ENCODE measurements at regions not wholly inside any gene's neighbourhood (a gene's known extent, or its start where the extent isn't known, plus 50 kb on each side); places are given as distances from the start of the nearest gene placed in this dataset.
"Not testable (repeated sequence)": the region's sequence is repeated elsewhere in the genome, so short reads cannot be mapped to it uniquely, and the experiment has no call there.

DNA sequence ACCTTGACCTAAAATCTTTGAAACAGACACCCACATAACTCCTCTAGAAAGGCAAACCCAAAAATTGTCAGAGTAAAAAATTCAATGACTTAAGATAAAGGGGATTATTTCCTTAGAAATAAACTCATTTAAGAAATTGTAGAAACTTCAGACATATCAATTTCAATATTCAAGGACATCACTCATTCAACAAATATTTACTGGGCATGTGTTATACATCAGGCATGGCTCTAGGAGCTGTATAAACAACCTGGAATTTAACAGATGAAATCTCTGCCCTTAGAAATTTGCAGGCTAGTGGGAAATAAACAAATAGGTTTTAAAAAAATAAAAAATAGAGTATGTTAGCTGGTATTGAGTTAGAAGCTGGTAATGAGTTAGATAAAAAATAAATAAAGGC, 84.0 kb upstream of the LSM14A start:
- Histone ChIP-seq H3K4me3 (ENCODE audit: low read length) (no peak overlapping the region), H3K4me1 (ENCODE audit: control insufficient read depth, insufficient read depth, low read length) (no peaks in the 10 kb centered on the region), H3K9me3 (ENCODE audit: control insufficient read depth, low read length) (no peaks in the 10 kb centered on the region), H3K27me3 (replicated peaks; ENCODE audit: control insufficient read depth, insufficient read depth, low read length) (peaks cover 34% of the 10 kb centered on the region), H3K9ac (ENCODE audit: low read length) (no peak overlapping the region), H3K36me3 (ENCODE audit: control insufficient read depth, insufficient read depth, low read length, severe bottlenecking) (no peaks in the 10 kb centered on the region)
- DNase-seq (ENCODE audit: low read depth): peak; percentile 45

DNA sequence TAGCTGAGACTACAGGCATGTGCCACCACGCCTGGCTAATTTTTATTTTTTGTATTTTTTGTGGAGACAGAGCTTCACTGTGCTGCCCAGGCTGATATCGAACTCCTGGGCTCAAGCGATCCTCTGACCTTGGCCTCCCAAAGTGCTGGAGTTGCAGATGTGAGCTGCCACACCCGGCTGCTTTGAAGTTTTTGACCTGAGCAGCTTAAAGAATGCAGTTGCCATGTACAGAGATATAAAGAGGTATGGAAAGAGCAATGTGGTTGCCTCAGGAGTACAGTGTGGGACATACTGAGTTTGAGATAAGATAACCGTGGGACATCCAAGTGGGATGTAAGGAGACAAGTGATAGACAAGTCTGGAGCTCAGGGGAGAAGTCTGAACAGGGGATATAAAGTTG, 82.7 kb upstream of the LSM14A start:
- Histone ChIP-seq H3K9me3 (ENCODE audit: control insufficient read depth, low read length) (no peaks in the 10 kb centered on the region), H3K36me3 (ENCODE audit: control insufficient read depth, insufficient read depth, low read length, severe bottlenecking) (no peaks in the 10 kb centered on the region)

DNA sequence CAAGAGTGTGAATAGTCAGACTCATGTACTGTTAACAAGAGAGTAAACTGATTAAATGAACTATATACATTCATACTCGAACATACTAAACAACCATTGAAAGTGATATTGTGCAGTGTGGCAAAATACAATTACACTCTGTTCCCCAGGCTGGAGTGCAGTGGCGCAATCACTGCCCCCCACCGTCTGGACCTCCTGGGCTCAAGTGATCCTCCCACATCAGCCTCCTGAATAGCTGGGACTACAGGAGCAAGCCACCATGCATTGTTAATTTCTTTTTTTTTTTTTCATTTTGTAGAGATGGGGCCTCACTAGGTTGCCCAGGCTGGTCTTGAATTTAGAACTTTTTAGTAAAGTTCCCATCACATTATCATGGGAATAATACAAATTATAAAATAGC, 77.3 kb upstream of the LSM14A start:
- Histone ChIP-seq H3K4me3 (ENCODE audit: low read length) (no peak overlapping the region), H3K9me3 (ENCODE audit: control insufficient read depth, low read length) (no peaks in the 10 kb centered on the region), H3K36me3 (ENCODE audit: control insufficient read depth, insufficient read depth, low read length, severe bottlenecking) (no peaks in the 10 kb centered on the region), H3K27me3 (replicated peaks; ENCODE audit: control insufficient read depth, insufficient read depth, low read length) (peaks cover 44% of the 10 kb centered on the region), H3K4me1 (ENCODE audit: control insufficient read depth, insufficient read depth, low read length) (no peaks in the 10 kb centered on the region), H3K9ac (ENCODE audit: low read length) (no peak overlapping the region)
- DNase-seq (ENCODE audit: low read depth): no peak

More for the DNA sequence above, 82.7 kb upstream of the LSM14A start:
- no peak for DNase-seq (ENCODE audit: low read depth)
- H3K4me1 ChIP-seq (ENCODE audit: control insufficient read depth, insufficient read depth, low read length): no peaks in the 10 kb centered on the region
- H3K9ac ChIP-seq (ENCODE audit: low read length): no peak overlapping the region
- peaks cover 30% of the 10 kb centered on the region for H3K27me3 ChIP-seq (replicated peaks; ENCODE audit: control insufficient read depth, insufficient read depth, low read length)
- no peak overlapping the region for H3K4me3 ChIP-seq (ENCODE audit: low read length)

DNA sequence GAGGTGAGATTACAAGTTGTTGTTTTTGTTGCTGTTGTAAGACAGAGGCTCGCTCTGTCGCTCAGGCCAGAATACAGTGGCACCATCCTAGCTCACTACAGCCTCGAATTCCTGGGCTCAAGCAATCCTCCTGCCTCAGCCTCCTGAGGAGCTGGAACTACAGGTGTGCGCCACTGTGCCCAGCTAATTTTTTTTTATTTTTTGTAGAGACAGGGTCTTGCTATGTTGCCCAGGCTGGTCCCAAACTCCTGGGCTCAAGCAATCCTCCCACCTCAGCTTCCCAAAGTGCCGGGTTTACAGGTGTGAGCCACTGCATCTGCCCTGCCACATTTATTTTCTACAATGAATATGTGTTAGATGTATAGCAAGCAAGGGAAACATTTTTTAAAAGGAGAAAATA, 76.9 kb upstream of the LSM14A start:
- H3K9ac ChIP-seq (ENCODE audit: low read length); H3K4me1 ChIP-seq (ENCODE audit: control insufficient read depth, insufficient read depth, low read length); DNase-seq (ENCODE audit: low read depth); H3K9me3 ChIP-seq (ENCODE audit: control insufficient read depth, low read length); H3K4me3 ChIP-seq (ENCODE audit: low read length); H3K36me3 ChIP-seq (ENCODE audit: control insufficient read depth, insufficient read depth, low read length, severe bottlenecking): not testable (repeated sequence)
- peaks cover 44% of the 10 kb centered on the region for H3K27me3 ChIP-seq (replicated peaks; ENCODE audit: control insufficient read depth, insufficient read depth, low read length)

DNA sequence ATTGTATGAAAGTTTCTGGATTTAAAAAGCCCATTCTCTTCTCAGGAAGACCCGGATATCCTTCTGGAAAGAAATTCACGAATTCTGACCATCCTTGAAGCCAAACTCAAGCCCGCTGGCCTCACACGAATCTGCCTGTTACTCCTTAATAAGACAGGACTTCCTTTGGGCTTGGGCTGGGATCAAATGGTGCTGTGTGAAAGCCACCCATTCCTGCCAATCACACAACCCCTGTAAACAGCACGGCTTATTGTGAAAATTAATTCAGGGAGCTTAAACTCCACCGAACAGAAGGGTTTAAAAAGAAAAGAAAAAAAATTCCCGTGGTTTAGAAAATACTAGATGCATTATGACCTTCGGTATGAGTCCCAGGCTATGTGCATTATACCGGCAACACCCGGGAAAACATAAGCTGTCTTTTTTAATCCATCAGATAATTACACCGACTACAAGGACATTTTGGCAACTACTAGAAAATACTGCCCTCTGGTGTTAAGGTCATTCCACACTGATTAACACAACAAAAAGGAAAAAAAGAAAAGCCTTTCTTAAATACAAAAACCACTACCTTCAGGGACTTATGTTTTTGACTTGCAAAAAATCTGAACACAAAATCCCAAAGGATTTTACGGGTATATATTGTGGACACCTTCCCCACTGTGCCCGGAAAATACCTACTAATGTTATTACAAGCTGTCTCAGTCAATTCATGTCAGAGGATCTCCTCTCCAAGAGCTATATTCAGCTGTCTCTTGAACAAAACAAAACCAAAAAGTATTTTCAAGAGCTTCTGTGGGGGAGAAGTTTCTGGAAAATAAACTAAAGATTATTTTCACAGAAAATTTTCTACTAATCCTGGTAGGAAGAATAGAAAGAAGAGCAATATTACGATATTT, 76.0 kb upstream of the LSM14A start:
- peak; percentile 72 for DNase-seq (ENCODE audit: low read depth)

DNA sequence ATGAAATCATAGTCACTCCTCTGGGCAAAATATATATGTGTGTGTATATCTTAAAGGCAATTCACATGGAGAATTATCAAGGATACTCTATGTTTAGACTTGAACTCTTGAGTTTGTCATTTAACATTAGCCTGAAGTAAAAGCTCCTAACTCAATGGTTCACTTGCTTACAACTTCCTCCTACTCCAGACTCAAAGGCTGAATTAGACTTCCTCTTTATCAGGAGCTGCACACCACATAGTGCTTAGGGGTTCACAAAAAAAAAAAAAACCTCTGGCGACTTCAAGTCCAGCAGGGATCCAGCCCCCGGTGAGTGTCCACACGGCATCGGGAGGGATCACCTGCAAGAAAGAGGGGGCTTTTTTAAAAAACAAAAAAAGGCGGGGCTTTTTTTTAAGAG, 68.2 kb upstream of the LSM14A start:
- Histone ChIP-seq H3K4me1 (ENCODE audit: control insufficient read depth, insufficient read depth, low read length) (no peaks in the 10 kb centered on the region), H3K36me3 (ENCODE audit: control insufficient read depth, insufficient read depth, low read length, severe bottlenecking) (no peaks in the 10 kb centered on the region), H3K9me3 (ENCODE audit: control insufficient read depth, low read length) (no peaks in the 10 kb centered on the region), H3K4me3 (ENCODE audit: low read length) (no peak overlapping the region), H3K9ac (ENCODE audit: low read length) (no peak overlapping the region), H3K27me3 (replicated peaks; ENCODE audit: control insufficient read depth, insufficient read depth, low read length) (peaks cover 14% of the 10 kb centered on the region)
- no peak for DNase-seq (ENCODE audit: low read depth)

More for the DNA sequence above, 76.0 kb upstream of the LSM14A start:
- H3K36me3 ChIP-seq (ENCODE audit: control insufficient read depth, insufficient read depth, low read length, severe bottlenecking): no peaks in the 10 kb centered on the region
- H3K27me3 ChIP-seq (replicated peaks; ENCODE audit: control insufficient read depth, insufficient read depth, low read length): peaks cover 43% of the 10 kb centered on the region
- H3K4me1 ChIP-seq (ENCODE audit: control insufficient read depth, insufficient read depth, low read length): no peaks in the 10 kb centered on the region
- H3K9ac ChIP-seq (ENCODE audit: low read length): no peak overlapping the region
- H3K9me3 ChIP-seq (ENCODE audit: control insufficient read depth, low read length): no peaks in the 10 kb centered on the region
- H3K4me3 ChIP-seq (ENCODE audit: low read length): no peak overlapping the region

DNA sequence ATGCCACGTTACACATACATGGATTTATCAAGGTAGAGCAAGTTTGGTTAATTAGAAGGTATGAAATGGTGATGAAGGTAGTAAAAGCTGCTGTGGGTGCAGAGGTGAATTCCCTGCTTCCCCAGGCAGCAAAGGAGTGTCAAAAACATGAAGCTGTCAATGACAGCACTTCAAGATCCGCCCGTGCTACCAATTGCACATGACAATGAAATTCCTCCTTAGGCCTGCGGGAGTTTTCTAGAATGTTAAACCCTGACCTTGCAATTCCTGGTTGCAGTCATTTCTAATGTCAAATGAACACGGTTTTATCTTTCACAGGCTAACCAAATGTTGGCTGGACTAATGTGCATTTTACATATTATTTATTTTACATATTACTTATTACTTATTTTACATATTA, 67.7 kb upstream of the LSM14A start:
- no peak for DNase-seq (ENCODE audit: low read depth)
- Histone ChIP-seq H3K36me3 (ENCODE audit: control insufficient read depth, insufficient read depth, low read length, severe bottlenecking) (no peaks in the 10 kb centered on the region), H3K27me3 (replicated peaks; ENCODE audit: control insufficient read depth, insufficient read depth, low read length) (peaks cover 9% of the 10 kb centered on the region), H3K4me3 (ENCODE audit: low read length) (no peak overlapping the region), H3K9me3 (ENCODE audit: control insufficient read depth, low read length) (no peaks in the 10 kb centered on the region), H3K9ac (ENCODE audit: low read length) (no peak overlapping the region), H3K4me1 (ENCODE audit: control insufficient read depth, insufficient read depth, low read length) (no peaks in the 10 kb centered on the region)

DNA sequence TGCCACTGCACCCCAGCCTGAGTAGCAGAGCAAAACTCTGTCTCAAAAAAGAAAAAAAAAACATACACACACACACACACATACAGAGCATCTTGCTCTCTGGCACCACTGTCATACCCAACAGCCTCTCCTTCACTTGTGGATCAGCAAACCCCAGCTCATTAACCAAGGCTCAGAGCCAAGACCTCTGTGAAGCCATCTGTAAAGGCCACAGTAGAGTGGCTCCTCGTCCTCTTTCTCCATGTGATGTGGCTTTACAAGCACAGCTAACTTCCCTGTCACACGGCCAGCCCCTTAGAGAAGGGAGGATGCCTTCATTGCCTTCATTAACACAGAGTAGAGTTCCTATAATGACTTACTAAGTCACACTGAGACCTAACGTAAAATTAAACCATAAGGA, 62.7 kb upstream of the LSM14A start:
- Histone ChIP-seq H3K9me3 (ENCODE audit: control insufficient read depth, low read length) (no peaks in the 10 kb centered on the region), H3K36me3 (ENCODE audit: control insufficient read depth, insufficient read depth, low read length, severe bottlenecking) (no peaks in the 10 kb centered on the region), H3K9ac (ENCODE audit: low read length) (no peak overlapping the region), H3K4me3 (ENCODE audit: low read length) (no peak overlapping the region), H3K4me1 (ENCODE audit: control insufficient read depth, insufficient read depth, low read length) (no peaks in the 10 kb centered on the region), H3K27me3 (replicated peaks; ENCODE audit: control insufficient read depth, insufficient read depth, low read length) (peaks cover 8% of the 10 kb centered on the region)
- no peak for DNase-seq (ENCODE audit: low read depth)

DNA sequence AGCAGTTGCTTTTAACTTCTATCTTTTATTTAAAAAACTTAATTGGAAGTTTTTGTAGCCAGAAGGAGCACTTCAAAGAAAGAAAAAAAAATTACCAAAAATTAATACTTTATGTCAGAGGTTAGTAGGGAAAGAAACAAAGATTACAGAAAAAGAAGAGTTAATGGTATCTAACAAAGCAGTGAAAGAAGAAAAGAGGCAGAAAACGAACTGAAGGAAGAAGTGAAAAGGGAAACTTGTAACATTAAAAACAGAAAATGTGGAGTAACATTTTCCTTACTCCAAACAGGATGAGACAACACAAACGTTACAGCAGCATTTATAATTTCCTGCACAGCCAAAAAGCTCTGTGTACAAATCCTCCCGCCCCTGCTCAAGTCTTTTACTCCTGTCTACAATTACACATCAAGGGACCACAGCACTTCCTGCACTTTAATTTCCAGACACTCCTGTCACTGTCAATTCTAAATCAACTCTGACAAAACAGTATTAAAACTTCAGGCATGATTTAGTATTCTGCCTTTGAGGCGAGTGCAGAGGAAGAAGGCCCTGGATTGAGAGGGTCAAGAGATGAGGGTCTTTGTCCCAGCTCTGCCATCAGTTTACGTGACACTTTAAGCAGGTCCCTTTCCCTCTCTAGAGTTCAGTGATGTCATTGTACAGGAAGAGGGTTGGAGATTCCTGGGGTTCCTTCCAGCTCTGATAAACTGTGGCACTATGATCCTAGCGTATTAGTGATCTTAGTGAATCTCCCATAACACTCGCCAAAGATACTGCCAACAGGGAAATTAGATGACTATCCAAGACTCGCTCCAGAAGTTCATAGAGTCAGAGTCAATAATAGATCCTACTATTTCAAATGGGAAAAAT, 53.2 kb upstream of the LSM14A start:
- Histone ChIP-seq H3K27me3 (replicated peaks; ENCODE audit: control insufficient read depth, insufficient read depth, low read length) (peaks cover 8% of the 10 kb centered on the region), H3K9ac (ENCODE audit: low read length) (no peak overlapping the region), H3K4me1 (ENCODE audit: control insufficient read depth, insufficient read depth, low read length) (no peaks in the 10 kb centered on the region), H3K9me3 (ENCODE audit: control insufficient read depth, low read length) (no peaks in the 10 kb centered on the region), H3K4me3 (ENCODE audit: low read length) (no peak overlapping the region), H3K36me3 (ENCODE audit: control insufficient read depth, insufficient read depth, low read length, severe bottlenecking) (no peaks in the 10 kb centered on the region)
- DNase-seq (ENCODE audit: low read depth): no peak

DNA sequence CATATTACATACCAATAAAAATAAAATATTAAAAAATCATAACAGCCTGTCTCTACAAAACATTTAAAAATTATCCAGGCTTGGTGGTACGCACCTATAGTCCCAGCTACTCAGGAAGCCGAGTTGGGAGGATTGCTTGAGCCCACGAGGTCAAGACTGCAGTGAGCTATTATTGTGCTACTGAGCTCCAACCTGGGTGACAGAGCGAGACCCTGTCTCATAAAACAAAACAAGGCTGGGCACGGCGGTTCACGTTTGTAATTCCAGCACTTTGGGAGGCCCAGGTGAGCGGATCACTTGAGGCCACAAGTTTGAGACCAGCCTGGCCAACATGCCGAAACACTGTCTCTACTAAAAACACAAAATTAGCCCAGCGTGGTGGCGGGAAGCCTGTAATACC, 52.2 kb upstream of the LSM14A start:
- Histone ChIP-seq H3K36me3 (ENCODE audit: control insufficient read depth, insufficient read depth, low read length, severe bottlenecking) (no peaks in the 10 kb centered on the region), H3K9ac (ENCODE audit: low read length) (no peak overlapping the region), H3K4me3 (ENCODE audit: low read length) (no peak overlapping the region), H3K9me3 (ENCODE audit: control insufficient read depth, low read length) (no peaks in the 10 kb centered on the region), H3K4me1 (ENCODE audit: control insufficient read depth, insufficient read depth, low read length) (no peaks in the 10 kb centered on the region), H3K27me3 (replicated peaks; ENCODE audit: control insufficient read depth, insufficient read depth, low read length) (peaks cover 12% of the 10 kb centered on the region)
- no peak for DNase-seq (ENCODE audit: low read depth)

DNA sequence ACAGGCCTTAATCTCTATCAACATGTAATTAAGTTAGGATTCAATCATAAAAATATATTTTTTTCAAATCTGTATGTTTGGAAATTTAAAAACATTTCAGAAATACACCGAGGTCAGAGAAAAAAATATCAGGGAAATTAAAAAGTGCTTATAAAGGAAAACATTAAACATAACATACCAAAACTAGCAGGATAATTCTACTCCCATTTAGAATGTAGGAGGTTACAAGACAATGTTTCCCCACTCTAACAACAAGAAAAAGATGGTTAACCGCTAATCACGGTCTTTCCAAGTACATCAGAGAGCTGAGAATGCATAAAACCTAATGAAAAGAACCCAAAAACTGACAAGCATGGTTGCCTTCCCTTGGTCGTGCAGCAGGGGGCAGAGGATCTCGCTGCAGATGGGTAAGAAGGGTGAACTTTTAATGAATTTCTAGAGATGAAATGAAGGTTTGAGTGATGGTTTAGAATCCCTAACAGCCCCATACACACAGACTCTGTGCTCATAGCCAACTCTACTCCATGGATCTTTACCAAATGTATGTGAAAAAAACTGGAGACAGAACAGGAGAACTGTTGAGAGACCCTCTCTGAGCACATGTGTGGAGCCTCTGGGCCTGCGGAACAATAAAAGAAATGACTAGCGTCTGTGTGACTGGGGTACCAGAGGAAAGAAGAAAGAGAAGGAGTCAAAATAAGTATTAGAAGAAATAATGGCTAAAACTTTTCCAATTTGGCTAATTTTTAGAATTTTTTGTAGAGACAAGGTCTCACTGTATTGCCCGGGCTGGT, 51.3 kb upstream of the LSM14A start:
- H3K36me3 ChIP-seq (ENCODE audit: control insufficient read depth, insufficient read depth, low read length, severe bottlenecking): no peaks in the 10 kb centered on the region
- peaks cover 12% of the 10 kb centered on the region for H3K27me3 ChIP-seq (replicated peaks; ENCODE audit: control insufficient read depth, insufficient read depth, low read length)
- no peak overlapping the region for H3K9ac ChIP-seq (ENCODE audit: low read length)
- no peak overlapping the region for H3K4me3 ChIP-seq (ENCODE audit: low read length)
- DNase-seq (ENCODE audit: low read depth): peak; percentile 67
- H3K4me1 ChIP-seq (ENCODE audit: control insufficient read depth, insufficient read depth, low read length): no peaks in the 10 kb centered on the region
- H3K9me3 ChIP-seq (ENCODE audit: control insufficient read depth, low read length): no peaks in the 10 kb centered on the region

Data from adipocyte (in vitro differentiated cells).